ENCODE measurements at regions not wholly inside any gene's neighbourhood (a gene's known extent, or its start where the extent isn't known, plus 50 kb on each side); places are given as distances from the start of the nearest gene placed in this dataset.

DNA sequence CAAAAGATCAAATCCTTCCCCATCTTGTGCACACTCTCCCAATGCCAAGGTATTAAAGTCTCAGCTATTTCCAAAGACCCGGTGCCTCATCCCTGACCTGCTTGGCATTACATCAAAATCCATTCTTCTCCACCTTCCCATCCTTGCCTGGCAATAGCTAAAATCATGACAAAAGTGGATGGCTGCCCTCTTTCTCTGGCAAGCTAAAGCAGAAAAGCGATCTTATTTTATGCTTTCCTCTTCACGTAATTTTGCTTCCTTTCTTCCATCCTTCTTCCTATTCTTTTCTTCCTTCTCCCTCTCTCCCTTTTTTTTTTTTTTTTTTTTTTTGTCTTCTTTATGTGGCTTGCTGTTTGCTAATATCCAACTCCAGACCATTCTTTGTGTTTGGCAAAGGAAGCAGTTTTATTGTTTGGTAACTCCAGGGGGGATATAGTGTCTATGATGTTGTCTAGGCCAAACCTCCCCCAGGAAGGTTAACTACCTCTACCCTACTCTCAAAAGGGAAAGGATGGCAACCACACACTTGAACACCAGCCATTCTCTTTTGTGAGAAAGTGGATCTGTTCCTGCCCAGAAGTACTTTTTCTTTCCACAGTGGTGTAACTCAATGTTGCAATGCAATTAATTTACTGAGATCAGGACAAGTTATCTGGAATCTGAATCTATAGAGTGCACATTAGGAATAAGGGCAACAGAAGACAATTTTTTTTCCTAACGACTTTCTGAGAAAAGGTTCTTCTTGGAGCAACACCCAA, 120.9 kb upstream of the TMEM161B start:
- no peak for TF ChIP-seq SP1 (IDR thresholded peaks at IDR 0.05)
- TF ChIP-seq, protein P1, sequence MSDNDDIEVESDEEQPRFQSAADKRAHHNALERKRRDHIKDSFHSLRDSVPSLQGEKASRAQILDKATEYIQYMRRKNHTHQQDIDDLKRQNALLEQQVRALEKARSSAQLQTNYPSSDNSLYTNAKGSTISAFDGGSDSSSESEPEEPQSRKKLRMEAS (IDR thresholded peaks at IDR 0.05), result no peak
- TF ChIP-seq, protein P2, sequence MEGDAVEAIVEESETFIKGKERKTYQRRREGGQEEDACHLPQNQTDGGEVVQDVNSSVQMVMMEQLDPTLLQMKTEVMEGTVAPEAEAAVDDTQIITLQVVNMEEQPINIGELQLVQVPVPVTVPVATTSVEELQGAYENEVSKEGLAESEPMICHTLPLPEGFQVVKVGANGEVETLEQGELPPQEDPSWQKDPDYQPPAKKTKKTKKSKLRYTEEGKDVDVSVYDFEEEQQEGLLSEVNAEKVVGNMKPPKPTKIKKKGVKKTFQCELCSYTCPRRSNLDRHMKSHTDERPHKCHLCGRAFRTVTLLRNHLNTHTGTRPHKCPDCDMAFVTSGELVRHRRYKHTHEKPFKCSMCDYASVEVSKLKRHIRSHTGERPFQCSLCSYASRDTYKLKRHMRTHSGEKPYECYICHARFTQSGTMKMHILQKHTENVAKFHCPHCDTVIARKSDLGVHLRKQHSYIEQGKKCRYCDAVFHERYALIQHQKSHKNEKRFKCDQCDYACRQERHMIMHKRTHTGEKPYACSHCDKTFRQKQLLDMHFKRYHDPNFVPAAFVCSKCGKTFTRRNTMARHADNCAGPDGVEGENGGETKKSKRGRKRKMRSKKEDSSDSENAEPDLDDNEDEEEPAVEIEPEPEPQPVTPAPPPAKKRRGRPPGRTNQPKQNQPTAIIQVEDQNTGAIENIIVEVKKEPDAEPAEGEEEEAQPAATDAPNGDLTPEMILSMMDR (IDR thresholded peaks at IDR 0.05; ENCODE audit: low read depth, low read length, missing input control), result no peak
- no peak for TF ChIP-seq TAF1 (conservative IDR thresholded peaks at IDR 0.05)
- no peak for TF ChIP-seq GABPA (IDR thresholded peaks at IDR 0.05 in 1 of 2, conservative IDR thresholded peaks at IDR 0.05 in 1 of 2)
- no peak for TF ChIP-seq JUND (IDR thresholded peaks at IDR 0.05)
- TF ChIP-seq, protein P3, sequence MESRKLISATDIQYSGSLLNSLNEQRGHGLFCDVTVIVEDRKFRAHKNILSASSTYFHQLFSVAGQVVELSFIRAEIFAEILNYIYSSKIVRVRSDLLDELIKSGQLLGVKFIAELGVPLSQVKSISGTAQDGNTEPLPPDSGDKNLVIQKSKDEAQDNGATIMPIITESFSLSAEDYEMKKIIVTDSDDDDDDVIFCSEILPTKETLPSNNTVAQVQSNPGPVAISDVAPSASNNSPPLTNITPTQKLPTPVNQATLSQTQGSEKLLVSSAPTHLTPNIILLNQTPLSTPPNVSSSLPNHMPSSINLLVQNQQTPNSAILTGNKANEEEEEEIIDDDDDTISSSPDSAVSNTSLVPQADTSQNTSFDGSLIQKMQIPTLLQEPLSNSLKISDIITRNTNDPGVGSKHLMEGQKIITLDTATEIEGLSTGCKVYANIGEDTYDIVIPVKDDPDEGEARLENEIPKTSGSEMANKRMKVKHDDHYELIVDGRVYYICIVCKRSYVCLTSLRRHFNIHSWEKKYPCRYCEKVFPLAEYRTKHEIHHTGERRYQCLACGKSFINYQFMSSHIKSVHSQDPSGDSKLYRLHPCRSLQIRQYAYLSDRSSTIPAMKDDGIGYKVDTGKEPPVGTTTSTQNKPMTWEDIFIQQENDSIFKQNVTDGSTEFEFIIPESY (IDR thresholded peaks at IDR 0.05), result no peak
